D721Med (cell line): ENCODE measurements at regions not wholly inside any gene's neighbourhood (a gene's known extent, or its start where the extent isn't known, plus 50 kb on each side); places are given as distances from the start of the nearest gene placed in this dataset.

ENCODE experiments used
- DNase-seq: peaks from one replicate; pipeline ENCODE4 v3.0.0; 2011; ENCODE audit warnings: low spot score; ENCODE audit not compliant: insufficient read length
- FAIRE-seq: peaks from 2 replicates; lab custom pipeline; 2011; peaks lifted over from hg19 to GRCh38; lab: Jason Lieb, UNC
- CTCF ChIP-seq: IDR thresholded peaks from 2 replicates; pipeline ENCODE4 v1.5.1; 2012; ENCODE audit warnings: mild to moderate bottlenecking, control low read depth; ENCODE audit not compliant: insufficient read depth; ENCODE audit errors: missing control alignments

- FAIRE-seq: no peak
- no peak for TF ChIP-seq CTCF
- no peak for DNase-seq
Measured at GRCh38 chr2:22279541-22279940, 1105.4 kb upstream of the KLHL29 start.

GRCh38 chr2:22281033-22281432, 1103.9 kb upstream of the KLHL29 start:
- DNase-seq (no peak), FAIRE-seq (no peak)
- no peak for TF ChIP-seq CTCF

GRCh38 chr2:22282220-22282619, 1102.8 kb upstream of the KLHL29 start:
- FAIRE-seq (no peak), DNase-seq (no peak)
- TF ChIP-seq CTCF: no peak

- no peak for DNase-seq
- no peak for FAIRE-seq
- TF ChIP-seq CTCF: no peak
Measured at GRCh38 chr2:22282916-22283315, 1102.1 kb upstream of the KLHL29 start.

GRCh38 chr2:22283436-22283835, 1101.5 kb upstream of the KLHL29 start:
- FAIRE-seq (no peak), DNase-seq (no peak)
- TF ChIP-seq CTCF: no peak

GRCh38 chr2:22290302-22290701, 1094.7 kb upstream of the KLHL29 start:
- no peak for FAIRE-seq
- DNase-seq: no peak
- TF ChIP-seq CTCF: no peak

- no peak for FAIRE-seq
- TF ChIP-seq CTCF: no peak
- no peak for DNase-seq
Measured at GRCh38 chr2:22290909-22291473, 1094.0 kb upstream of the KLHL29 start.
